Right forelimb (tissue), 1 donor: ENCODE measurements at regions not wholly inside any gene's neighbourhood (a gene's known extent, or its start where the extent isn't known, plus 50 kb on each side); places are given as distances from the start of the nearest gene placed in this dataset.

Source experiments
- DNase-seq: peaks from one replicate; pipeline ENCODE4 v3.0.0-alpha.2; 2018

DNA sequence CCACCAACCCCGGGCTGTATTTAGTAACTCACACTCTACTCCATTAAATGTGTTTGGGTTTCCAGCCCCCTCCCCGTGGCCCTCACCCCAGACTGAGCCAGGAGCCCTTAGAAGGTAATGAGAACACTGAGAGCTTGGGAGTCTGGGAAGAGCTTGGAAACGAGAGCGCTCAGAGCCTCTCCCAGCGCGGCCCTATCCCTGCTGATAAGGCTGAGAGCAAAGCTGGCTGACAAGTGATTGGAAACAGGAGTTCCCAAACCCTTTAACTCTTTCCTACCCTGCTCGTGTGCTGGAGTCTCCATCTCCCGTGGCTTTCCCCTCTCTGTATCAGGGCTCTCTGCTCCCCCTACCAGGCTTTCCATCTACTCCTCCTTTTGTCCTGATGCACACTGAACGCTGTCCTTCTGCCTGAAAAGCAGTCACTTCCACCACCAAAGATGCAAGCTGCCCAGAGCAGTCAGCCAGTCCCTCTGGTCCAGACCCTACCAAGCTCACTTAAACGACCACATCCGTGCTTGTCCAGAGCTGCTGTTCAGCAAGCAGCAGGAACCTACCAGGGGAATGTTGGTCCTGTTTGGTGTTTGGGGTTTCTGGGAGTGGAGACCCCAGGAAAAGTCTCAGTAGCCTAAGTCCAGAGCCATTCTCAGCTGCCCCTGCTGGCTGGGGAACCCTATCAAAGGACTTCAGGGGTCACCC, 100.0 kb upstream of the PKDCC start:
- no peak for DNase-seq

DNA sequence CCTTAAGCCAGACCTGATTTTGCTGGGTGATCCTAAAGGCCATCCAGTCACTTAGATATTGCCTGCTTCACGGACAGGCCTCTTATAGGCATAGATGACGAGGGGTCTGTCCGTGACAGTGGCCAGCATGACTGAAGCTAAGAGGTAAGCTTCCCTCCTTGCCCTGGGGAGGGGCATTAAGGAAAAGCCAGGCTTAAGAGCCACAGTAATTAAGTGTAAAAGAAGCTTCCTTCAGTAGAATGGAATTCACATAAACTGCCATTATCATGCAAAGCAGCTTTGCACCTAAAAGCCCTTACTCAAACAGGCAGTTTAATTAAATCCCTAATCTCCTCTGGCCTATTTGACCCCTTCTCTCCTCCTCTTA, 99.4 kb upstream of the PKDCC start:
- DNase-seq, result no peak

DNA sequence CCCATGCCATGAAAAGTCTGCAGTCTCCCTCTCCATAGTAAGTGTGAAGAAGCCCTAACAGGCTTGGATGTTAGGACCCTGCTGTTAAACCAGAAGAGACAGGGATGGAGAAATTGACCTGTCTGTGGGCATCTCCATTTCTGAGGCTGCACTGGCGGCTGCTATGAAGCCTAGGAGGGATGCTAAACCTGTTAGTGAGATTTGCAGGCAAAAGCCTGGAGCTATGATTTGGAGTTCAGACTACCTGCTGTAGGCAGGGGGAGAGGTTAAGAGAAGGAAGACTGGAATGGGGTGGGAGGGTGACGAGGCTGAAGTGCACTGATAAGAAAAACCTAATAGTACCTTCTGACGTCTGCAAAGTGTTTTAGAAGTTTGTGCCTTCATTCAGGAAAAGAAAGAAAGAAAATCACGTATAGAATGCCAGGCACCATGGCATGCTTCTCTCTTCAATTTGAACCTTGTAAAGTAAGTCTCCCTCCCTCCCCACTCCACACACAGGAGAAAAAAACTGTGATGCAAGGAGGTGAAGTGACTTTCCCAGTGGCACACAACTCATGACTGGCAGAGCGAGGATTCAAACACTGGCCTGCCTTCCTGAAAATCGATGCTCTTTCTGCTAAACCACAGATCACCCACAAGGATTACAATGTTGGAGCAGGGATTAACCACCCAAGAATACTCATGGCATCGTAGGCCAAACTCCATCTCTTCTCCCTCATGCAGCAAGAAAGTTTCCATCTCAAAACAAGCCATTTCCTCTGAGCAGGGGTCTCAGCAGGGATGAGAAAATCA, 98.5 kb upstream of the PKDCC start:
- no peak for DNase-seq

DNA sequence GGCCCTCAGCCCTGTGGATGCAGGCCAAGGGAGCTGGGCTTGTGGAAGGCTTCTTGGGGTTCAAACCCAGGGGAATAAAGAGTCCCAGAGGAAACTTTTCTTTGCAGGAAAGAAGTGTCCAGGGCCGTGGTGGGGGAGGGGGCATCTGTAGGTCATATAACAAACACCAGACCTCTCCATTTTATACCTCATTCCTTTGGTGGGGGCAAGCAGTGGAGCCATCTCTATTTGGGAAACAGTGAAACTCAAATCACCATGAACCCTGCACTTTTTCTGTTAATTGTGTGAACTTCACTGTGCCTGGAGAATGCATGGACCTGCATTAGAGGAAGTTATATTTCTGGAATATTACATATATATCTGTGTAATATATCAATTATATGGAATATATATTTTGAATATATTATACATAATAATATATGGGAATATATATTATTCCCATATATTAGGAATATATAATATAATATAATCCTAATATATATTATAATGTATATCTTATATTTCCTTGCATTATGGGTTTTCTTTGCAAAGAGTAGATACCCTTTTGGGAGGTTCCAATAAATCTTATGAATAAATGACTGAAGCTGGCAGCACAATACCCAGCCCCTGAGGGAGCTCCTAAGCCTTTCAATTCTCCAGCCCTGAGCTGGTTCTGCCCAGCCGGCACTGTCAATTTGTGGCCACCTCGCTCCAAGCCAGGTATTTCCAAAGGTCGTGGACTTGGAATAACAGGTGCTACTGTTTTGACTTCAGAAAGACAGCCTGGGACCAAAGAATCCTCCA, 97.7 kb upstream of the PKDCC start:
- no peak for DNase-seq

DNA sequence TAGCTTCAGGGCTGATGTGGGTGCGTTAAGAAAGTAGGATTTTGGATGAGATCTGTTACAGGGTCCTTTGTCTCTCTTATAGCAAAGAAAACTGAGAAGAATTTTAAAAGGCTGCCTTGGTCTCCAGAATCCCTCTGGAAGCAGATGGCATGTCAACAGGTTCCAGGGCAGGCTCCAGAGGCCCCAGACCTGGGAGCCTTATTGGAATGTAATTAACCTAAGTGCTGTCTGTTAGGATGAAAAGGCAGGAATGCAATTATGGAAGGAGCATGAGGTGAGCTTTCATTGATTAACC, 97.2 kb upstream of the PKDCC start:
- DNase-seq, result no peak

DNA sequence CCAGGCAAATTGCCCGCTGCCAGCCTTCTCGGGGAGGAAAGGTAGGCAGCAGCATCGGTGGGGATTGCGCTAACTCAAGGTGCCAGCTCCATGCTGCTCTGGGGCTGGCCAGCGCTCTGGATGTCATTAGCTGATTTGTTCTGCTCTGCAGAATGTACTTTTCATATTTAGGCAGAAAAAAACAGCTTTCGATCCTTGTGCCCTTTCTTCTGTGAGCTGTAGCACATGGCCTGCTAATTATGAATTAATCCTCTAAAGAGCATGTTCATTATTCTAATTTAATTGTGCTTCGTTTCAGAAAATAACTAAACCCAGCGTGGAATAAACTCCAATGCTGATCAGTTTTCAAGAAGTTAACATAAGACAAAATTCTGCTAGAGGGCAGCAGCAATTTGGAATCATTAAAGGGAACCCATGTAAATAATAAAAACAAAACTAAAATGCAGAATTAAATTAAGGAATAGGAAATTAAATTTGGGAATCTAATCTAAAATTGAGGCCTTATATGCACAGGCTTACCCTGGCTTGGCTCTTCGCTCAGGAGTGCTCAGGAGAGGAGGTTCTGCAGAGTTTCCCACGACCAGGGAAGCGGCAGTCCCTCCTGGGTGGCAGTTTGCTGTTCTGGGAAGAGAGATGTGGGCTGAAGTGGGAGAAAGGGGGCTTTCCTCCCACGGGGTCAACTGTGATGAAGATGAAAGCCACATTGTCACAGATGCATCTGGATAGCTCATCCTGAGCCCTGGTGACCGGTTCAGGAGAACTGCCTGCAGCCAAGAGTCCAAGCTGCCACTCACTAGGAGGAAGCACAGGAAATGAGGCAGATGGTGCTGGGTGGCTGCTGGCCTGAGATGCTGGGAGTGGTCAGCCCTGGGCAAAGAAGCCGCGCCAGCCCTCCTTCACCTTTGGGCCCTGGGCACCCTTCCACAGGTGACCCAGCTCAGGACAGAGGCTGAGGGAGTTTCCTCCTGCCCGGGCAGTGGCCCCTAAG, 93.2 kb upstream of the PKDCC start:
- no peak for DNase-seq

DNA sequence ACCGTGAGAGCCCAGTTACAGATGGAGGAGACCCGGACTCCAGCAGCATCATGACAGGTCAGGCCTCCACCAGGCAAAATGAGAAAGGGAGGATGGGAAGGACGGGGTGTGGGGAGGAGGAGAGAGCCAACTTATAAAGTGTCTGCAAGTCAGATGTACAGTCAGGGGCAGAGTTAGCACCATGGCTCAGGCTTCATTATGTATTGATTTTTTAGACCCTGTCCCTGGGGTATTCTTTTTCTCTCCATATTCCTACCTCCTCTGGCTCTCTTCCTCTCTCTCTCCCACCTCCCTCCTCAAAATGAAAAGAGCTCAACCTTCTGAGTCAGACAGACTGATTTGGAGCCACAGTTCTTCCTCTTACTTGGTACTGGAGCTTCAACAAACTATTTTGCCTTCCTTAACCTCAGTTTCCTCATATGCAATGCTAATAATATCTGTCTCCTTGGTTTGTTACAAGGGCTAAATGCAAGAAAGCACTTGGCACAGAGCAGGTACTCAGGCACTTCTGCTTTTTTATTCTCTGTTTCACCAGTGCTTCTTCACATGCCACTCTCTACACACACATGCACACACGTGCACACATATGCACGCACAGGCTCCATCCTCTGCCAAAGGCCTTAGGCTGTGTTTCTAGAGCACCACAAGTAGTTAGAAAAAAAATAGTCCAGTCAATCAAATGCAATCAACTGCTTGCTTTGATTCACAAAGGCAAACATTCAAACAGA, 92.3 kb upstream of the PKDCC start:
- DNase-seq, result no peak

DNA sequence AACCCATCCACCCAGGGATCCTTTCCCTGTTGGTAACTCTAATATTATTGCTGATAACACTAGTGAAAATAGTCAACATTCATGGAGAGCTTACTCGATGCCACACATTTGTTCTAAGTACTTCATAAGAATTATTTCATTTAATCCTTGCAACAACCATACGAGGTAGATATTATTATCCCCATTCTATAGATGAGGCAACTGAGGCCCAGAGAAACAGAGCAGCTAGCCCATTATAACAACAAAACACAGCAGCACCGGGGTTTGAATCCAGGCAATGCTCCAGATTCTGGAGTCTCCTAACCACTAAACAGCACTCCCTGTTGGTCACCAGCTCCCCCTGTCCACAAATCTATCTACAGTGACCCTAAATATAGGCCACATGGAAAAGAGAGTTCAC, 90.4 kb upstream of the PKDCC start:
- no peak for DNase-seq

DNA sequence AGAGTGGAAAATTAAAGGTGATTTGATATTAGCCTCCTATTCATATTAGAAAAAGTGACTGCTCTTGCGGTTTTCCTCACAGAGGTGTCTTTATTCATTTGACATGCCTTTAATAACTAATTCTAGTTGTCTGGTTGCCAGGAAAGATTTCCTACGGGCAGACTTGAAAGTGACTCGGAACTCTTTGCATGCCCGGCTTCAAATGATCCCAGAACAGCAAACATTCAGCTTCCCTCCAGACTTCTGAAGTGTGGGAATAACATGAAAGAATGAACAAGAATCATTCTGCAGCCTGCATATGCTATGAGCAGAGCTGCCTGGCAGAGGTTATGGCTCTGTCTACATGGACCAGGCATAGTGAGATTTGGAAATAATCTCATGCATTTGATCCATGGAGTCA, 89.6 kb upstream of the PKDCC start:
- no peak for DNase-seq

DNA sequence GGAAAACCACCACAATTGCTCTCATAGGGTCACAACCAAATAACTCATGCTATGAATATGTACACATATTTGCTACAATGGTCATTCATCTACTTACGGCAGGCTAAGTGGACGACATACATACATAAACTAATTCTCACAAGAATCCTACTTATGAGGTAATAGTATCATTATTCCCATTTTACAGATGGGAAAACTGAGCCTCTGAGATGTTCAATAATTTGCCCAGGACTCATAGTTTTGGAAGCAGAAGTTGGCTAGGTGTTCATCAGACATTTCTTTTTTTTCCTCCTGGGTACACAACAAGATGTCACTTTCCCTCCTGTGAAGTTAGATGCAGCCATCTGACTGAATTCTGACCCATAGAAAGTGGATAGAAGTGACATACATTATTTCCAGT, 89.0 kb upstream of the PKDCC start:
- DNase-seq, result no peak

DNA sequence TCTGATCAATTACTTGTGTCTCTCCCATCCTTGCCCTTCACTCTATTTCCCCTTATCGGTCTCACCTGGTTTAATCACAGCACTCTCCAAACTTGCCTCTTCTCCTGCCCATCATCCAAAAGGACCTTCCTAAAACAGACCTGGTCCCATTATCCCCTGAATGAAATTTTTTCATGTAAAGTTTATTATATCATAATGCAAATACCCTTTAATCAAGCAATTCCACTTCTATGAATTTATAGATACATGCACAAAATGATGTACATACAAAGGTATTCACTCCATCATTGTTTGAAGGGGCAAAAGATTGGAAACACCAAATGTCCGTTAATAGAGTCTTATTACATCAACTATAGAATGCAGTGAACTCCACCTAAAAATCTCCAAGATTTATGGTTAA, 88.1 kb upstream of the PKDCC start:
- no peak for DNase-seq

DNA sequence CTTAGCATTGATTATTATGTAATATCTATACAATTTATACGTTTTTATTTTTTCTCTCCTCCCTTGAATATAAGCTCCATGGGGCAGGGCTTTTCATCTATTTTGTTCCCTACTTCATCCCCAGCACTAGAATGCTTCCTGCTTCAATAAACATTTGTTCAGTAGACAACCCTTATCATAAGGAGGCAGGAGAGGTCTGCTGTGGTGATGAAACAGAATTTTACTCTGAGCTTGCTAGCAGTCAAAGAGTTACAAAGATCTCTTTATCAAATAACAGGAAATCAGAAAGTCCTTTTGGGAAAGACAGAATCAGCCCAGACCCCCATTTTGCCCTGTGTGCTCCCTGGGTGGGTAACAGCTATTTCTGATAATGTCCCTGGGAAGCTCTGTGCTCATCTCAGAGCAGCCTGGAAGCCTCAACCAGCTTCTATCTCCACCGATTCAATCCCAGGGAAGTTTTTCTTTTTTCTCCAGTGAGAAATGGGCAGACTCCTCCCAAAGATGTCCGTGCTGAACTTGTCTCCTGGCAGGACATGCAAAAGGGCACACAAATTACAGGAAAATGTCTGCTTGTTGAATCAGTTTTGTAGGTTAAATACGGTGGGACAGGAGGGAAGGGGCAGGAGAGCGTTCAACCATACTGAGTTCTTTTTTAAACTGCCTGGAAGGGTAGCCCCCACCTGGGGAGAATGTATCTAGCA, 84.7 kb upstream of the PKDCC start:
- no peak for DNase-seq

DNA sequence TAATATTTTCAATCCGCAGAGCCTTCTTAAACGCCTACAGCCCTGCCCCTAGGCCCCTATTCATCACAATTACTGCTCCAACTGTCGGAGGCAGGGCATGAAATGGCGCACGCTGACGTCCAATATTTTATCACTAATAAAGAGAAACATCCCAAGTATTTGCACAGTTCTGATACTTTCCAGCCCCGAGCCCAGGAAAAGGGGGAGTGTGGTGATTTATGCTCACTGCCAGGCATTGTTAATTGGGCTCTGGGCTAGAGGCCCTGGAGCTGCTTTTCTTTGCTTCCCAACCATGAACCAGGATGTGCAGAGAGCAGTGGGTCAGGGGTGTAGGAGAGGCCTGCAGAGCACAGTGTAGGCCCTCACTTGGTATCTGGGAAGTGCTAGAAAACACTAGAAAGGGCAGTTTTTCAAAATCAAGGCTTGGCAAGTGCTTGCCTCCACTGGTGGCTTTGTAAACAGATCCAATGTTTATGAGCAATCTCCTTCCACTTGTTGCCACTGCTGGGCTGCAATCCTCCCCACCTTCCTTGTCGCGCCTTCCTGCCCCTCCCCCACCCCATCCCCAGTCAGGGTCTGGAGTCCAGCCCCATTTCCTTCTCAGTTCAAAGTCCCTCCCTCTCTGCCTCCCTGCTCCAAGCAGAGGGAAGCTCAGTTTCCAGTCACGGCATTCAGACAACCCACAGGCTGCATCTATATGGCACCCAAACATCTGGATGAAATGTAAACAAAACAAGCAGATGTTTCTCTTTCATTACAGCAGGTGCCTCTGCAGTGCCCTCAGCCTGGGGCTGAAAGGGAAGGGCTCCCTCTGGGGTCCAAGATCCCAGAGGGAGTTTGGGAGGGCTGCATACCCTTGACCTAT, 83.9 kb upstream of the PKDCC start:
- DNase-seq, result no peak

DNA sequence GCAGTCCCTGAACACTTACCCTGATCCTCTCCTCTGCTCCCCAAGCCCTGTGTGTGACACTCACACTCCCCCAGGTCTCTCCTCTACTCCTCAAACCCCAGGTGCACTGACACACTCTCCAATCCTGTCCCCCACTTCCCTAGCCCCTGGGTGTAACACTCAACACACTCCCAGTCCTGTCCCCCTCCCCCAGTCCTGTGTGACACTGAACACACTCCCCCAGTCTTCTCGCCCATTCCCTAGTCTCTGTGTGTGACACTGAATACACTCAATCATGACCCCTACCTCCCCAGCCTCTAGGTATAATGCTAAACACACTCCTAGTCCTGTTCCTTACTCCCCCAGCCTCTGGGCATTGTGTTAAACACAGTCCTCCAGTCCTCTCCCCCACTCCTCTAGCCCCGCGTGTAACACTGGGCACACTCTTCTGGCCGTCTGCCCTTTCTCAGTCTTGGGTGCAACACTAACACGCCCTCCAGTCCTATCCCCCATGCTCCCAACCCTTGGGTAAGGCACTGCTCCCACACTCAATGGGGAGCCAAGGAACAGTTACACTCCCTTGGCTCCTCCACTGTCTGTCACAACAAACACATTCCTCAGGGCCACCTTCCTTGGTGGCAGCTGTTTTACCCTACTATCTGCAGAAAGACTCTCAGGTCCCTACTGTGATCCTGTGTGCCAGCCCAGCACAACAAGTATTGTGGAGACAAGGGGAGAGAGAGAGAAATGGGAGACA, 82.5 kb upstream of the PKDCC start:
- DNase-seq, result no peak

DNA sequence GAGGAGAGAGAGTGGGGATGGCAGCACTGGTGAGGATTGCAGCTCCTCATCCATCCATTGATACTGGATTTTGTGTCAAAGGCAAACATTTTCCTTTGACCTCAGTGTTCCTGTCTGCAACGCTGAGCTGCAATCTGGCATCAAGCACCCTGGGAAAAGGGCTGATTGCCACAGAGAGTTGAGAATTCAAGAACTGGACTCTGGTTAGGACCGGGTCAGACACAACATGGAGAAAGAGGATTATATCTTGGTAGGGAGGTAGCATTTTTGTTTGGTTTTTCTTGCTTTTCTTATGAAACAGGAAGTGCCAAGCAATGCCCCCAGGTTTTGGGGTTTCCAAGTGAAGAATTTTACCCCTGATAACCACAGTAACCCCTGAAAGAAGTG, 81.9 kb upstream of the PKDCC start:
- DNase-seq, result no peak

DNA sequence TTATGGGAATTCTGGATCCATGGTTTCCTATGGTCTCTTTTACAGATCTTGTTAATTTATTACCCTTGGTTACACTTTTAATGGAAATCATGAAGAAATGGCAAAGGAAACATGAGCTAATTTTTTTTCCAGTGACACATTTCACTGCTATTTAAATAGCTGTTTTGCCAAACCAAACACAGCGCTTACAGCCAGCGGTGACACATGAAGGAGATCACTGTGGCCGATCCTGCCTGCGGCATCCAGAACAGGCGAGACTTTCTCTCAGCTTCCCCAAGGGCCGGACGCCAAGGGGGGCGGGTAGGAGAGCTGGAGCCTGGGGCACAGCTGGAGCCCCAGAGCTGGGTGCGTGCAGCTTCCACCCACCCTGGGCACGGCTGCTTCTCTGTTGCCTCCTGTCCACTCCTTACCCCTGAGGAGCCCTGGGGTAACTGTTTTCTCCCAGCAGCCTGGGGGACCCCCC, 81.4 kb upstream of the PKDCC start:
- peak; percentile 86 for DNase-seq

DNA sequence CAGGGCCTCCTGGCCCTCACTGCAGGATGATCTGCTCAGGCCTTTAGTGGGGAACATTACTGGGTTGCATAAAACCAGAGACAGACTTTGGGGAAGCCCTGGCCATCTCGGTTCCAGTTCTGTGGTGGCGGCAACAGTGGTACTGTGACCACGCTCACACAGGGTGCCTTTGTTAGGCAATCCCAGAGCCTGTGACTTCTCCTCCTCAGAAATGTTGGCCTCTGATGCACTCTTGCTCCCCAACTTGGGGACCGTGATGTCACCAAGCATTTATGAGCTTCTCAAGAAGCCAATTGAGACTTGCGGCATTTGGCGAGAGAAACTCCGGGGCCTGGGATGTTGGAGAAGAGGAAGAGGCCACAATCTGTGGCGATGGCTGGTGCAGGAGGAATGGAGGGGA, 80.9 kb upstream of the PKDCC start:
- DNase-seq, result no peak

DNA sequence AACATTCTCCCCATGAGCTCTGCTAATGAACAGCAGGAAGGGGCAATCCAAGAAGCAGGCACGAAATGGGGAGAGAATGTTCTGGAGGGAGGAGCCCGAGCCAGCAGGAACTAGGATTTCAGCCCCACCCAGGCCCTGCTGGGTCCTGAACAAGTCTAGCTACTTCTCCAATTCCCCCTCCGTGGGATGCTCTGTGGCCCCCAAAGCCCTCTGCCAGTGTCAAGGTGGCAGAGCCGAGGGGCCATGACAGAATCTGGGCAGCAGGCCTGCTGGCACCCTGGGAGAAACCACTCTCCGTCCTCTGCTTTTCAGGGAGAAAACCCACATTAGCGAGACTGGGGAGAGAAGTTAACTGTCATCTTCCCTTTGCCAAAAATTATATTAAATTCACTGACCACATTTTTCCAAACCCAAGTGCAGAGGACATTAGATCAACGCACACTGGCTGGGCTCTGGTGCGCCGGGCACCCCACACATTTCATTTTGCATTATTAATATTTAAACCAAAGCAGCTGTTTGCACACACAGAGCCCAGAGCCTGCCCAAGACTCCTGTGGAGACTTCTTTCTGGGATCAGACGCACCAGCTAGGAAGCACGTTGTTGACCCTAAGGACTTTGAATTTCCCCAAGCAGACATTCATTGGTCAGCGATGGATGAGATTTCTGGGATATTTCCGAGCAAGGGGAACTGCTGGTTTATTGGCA, 80.2 kb upstream of the PKDCC start:
- peak; percentile 80 for DNase-seq

DNA sequence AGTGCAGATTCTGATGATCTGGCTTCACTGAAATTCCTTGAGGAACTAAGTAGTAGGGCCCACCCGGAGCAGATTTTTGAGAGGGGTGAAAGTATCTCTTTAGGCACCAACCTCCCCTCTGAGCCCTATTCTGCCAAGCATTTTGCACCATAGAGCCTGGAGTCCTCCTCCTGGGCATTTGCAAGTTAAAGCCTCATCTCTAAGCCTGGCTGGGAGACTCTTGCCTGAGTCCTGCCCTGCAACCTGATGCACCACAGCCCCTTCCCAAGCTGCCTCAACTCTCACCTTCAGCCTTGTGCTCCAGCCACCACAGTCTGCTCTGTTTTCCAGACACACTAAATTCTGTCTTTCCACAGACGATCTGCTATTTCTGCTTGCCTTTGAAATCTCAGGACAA, 79.6 kb upstream of the PKDCC start:
- no peak for DNase-seq
